Gastrocnemius medialis (tissue), 4 donors: ENCODE measurements at regions not wholly inside any gene's neighbourhood (a gene's known extent, or its start where the extent isn't known, plus 50 kb on each side); places are given as distances from the start of the nearest gene placed in this dataset.

Experiments
- CTCF ChIP-seq, 5 experiments: fragments of 450-650 bp in 3 of 5; fragments of 200-600 bp in 2 of 5; sonication (generic) in 2 of 5; IDR thresholded peaks in 4 of 5; conservative IDR thresholded peaks in 1 of 5; 1 replicate in 4 of 5; 2 replicates in 1 of 5; pipeline ENCODE4 v1.5.1; 2016 to 2019; ENCODE audit warnings: antibody characterized with exemption in 5 of 5, mild to moderate bottlenecking in 3 of 5, moderate library complexity in 3 of 5
- POLR2A ChIP-seq, 2 donors: fragments of 450-650 bp; IDR thresholded peaks; one replicate each; pipeline ENCODE4 v1.6.1; 2017; ENCODE audit warnings: antibody characterized with exemption in 2 of 2, mild to moderate bottlenecking in 2 of 2, moderate library complexity in 2 of 2

GRCh38 chr10:129199826-129200225, 267.2 kb upstream of the MGMT start:
- TF ChIP-seq CTCF (IDR thresholded peaks at IDR 0.05 in 4 of 5, conservative IDR thresholded peaks at IDR 0.05 in 1 of 5): no peak
- TF ChIP-seq POLR2A (IDR thresholded peaks at IDR 0.05): no peak
